ENCODE measurements at regions not wholly inside any gene's neighbourhood (a gene's known extent, or its start where the extent isn't known, plus 50 kb on each side); places are given as distances from the start of the nearest gene placed in this dataset.

GRCh38 chrX:13239272-13239671 lies 80.6 kb downstream of the ATXN3L start:
- TF ChIP-seq CTCF (IDR thresholded peaks at IDR 0.05; ENCODE audit: low read depth, low read length, missing input control) (no peak), MAX (IDR thresholded peaks at IDR 0.05) (no peak), TAF1 (conservative IDR thresholded peaks at IDR 0.05) (no peak), YY1 (IDR thresholded peaks at IDR 0.05) (no peak), SP1 (IDR thresholded peaks at IDR 0.05) (no peak)

Measured in liver (tissue), 3 donors.